Ovary (tissue), 7 donors: ENCODE measurements at regions not wholly inside any gene's neighbourhood (a gene's known extent, or its start where the extent isn't known, plus 50 kb on each side); places are given as distances from the start of the nearest gene placed in this dataset.

Source experiments
- DNase-seq, 5 donors: peaks; one replicate each; pipeline ENCODE4 v3.0.0-alpha.2; 2019 to 2020
- H3K27ac ChIP-seq, 2 donors: fragments of 200-600 bp; one replicate each; pipeline versions ENCODE4 v1.5.1 to v1.8.0; 2019 to 2022
- H3K27me3 ChIP-seq: fragments of 200-600 bp; one replicate; pipeline ENCODE4 v1.8.0; 2022
- H3K36me3 ChIP-seq: fragments of 200-600 bp; sonication (generic); one replicate; pipeline ENCODE4 v1.5.1; 2019
- H3K4me1 ChIP-seq: one replicate; pipeline ENCODE4 v1.8.1; 2013; ENCODE audit warnings: mild to moderate bottlenecking, moderate library complexity; ENCODE audit not compliant: insufficient read depth
- H3K4me3 ChIP-seq: fragments of 200-600 bp; sonication (generic); one replicate; pipeline ENCODE4 v1.5.1; 2017
- H3K9me3 ChIP-seq, 2 donors: fragments of 200-600 bp in 1 of 2; sonication (generic) in 1 of 2; one replicate each; pipeline versions ENCODE4 v1.5.1 to v1.8.1; 2013 to 2019; ENCODE audit warnings: mild to moderate bottlenecking in 1 of 2, moderate library complexity in 1 of 2
- CTCF ChIP-seq, 3 donors: fragments of 450-650 bp in 2 of 3; fragments of 200-600 bp in 1 of 3; IDR thresholded peaks; one replicate each; pipeline versions ENCODE4 v1.5.1 to v1.8.0; 2016 to 2022; ENCODE audit warnings: antibody characterized with exemption in 3 of 3, mild to moderate bottlenecking in 1 of 3
- EP300 ChIP-seq: sonication (generic); formaldehyde crosslinking; IDR thresholded peaks from one replicate; pipeline ENCODE4 v1.6.1; 2017; ENCODE audit warnings: antibody characterized with exemption
- POLR2A ChIP-seq: fragments of 450-650 bp; IDR thresholded peaks from one replicate; pipeline ENCODE4 v1.6.1; 2017; ENCODE audit warnings: antibody characterized with exemption, mild to moderate bottlenecking, moderate library complexity
- WGBS, 3 donors: extraction: QIAGEN DNeasy Blood & Tissue Kit in 1 of 3; methylation state at CpG; one replicate each; pipeline versions ENCODE4 v1.1.5 to v1.1.7; 2013 to 2017; 5-methylcytosine and 5-hydroxymethylcytosine counted together
- intact Hi-C, 4 donors: fragments of 100-400 bp; cut with DNase I; formaldehyde crosslinking; loops; one replicate each; pipeline versions ENCODE4 v1.11.0 to v1.15.1; 2022 to 2023
- donor health status: DM: no; HTN: no; CAD: no; lungs with moderate emphysema.
- donor health status: DM: no; HTN: no; CAD: no.
- donor health status: Bipolar disorder and iron deficiency.
- donor health status: DM: no; HTN: no; CAD: no.
- donor health status: DM: yes; HTN: yes; CAD: no.

DNA sequence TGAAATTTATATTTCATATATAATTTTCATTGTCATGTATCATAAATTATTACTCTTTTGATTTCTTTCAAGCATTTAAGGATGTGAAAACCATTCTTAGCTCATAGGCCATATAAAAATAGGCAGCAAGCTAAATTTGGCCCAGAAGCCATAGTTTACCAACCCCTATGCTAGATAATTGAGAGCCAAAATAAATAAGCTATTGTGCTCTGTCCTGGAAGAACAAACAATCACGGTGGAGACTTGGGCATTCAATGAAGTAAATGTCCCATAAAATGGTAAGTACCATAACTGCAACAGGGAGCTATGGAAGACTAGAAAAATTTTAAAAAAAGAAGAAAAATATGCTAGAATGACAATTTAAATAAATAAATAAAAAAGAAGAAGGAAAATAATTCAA, 60.9 kb upstream of the PACRGL start:
- Histone ChIP-seq H3K27ac (no peak overlapping the region), H3K27me3 (no peaks in the 10 kb centered on the region), H3K4me3 (no peak overlapping the region), H3K9me3 (no peaks in the 10 kb centered on the region), H3K4me1 (no peaks in the 10 kb centered on the region), H3K36me3 (no peaks in the 10 kb centered on the region)
- no peak for DNase-seq
- TF ChIP-seq POLR2A (no peak), EP300 (no peak)
- 51 to 60% (median 52%) methylated on average over 1 of the region's 1 CpG for WGBS, 3 donors
- intact Hi-C loops = no loop called here

DNA sequence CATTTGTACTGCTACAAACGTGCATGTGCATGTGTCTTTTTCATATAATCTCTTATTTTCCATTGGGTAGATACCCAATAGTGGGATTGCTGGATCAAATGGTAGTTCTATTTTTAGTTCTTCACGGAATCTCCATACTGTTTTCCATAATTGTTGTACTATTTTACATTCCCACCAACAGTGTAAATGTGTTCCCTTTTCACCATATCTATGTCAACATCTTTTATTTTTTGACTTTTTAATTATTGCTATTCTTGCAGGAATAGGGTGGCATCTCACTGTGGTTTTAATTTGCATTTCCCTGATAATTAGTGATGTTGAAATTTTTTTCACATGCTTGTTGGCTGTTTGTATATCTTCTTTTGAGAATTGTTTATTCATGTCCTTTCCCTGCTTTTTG, 59.3 kb upstream of the PACRGL start:
- H3K27ac ChIP-seq = no peak overlapping the region
- no peak for DNase-seq
- H3K4me3 ChIP-seq = no peak overlapping the region
- 72 to 84% (median 74%) methylated on average over 2 of the region's 2 CpGs for WGBS, 3 donors
- no peaks in the 10 kb centered on the region for H3K9me3 ChIP-seq
- intact Hi-C loops = no loop called here
- no peak for TF ChIP-seq POLR2A
- TF ChIP-seq CTCF (IDR thresholded peaks at IDR 0.05) = no peak
- no peak for TF ChIP-seq EP300
- H3K4me1 ChIP-seq = no peaks in the 10 kb centered on the region
- no peaks in the 10 kb centered on the region for H3K27me3 ChIP-seq
- H3K36me3 ChIP-seq = no peaks in the 10 kb centered on the region

DNA sequence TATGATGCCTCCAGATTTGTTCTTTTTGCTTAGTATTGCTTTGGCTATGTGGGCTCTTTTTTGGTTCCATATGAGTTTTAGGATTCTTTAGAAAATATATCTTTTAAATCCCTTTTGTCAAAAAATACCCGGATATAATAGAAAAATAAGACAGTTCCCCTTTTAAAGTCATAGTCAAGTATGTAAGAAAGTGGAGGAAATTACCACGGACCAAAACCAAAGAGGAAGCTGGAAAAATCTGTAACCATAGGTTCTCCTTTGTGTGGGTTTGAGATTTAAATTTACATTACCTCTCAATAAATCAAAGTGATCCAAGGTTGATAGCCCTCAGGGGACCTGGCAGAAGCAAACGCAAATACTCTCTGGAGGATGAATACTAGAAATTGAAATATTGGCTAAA, 58.3 kb upstream of the PACRGL start:
- intact Hi-C loops = no loop called here
- Histone ChIP-seq H3K27ac (no peak overlapping the region), H3K27me3 (no peaks in the 10 kb centered on the region), H3K9me3 (no peaks in the 10 kb centered on the region), H3K36me3 (no peaks in the 10 kb centered on the region), H3K4me1 (no peaks in the 10 kb centered on the region), H3K4me3 (no peak overlapping the region)
- 83 to 85% (median 84%) methylated on average over 3 of the region's 3 CpGs for WGBS, 3 donors
- no peak for DNase-seq
- TF ChIP-seq POLR2A = no peak
- no peak for TF ChIP-seq EP300
- no peak for TF ChIP-seq CTCF (IDR thresholded peaks at IDR 0.05)

DNA sequence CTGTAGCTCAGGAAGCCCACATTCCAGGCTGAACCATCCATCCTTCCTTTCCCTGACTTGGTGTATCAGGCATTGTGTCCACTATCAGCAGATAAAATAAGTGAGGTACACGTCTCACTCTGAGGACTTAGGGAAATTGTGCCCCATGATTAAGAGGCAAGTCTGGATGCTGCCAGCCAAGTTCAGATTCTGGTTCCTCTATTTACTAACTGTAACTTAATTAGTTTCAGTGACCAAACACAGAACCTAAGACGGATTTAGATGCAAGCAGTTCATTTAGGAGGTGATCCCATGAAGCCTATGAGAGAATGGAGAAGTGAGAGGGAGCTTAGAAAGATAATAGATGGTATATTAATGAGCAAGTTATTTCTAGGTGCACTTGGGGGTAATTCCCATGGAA, 56.6 kb upstream of the PACRGL start:
- H3K27me3 ChIP-seq = no peaks in the 10 kb centered on the region
- intact Hi-C loops = no loop called here

DNA sequence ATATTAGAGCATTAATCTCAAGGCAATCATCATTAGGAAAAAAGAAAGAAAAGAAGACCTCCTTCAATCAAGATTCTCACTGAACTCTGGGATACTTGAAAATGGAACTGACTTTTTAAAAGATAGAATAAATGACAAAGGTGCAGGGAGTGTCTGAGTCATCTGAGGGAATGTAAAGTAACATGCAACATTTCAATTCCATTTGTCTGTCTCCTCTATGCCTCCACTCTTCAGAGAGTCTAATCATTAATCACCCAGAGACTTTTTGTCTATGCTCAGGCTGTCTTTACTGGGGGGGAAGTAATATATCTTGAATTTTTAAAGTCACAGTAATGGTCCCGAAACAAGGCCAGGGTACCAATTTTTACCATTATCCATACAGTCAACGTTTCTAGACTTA, 55.0 kb upstream of the PACRGL start:
- WGBS, 3 donors = 41 to 50% (median 46%) methylated on average over 2 of the region's 2 CpGs
- Histone ChIP-seq H3K9me3 (no peaks in the 10 kb centered on the region), H3K4me1 (no peaks in the 10 kb centered on the region), H3K4me3 (no peak overlapping the region), H3K27me3 (no peaks in the 10 kb centered on the region), H3K27ac (no peak overlapping the region), H3K36me3 (no peaks in the 10 kb centered on the region)
- no peak for DNase-seq
- intact Hi-C loops = no loop called here
- no peak for TF ChIP-seq POLR2A
- TF ChIP-seq CTCF (IDR thresholded peaks at IDR 0.05) = no peak
- TF ChIP-seq EP300 = no peak

More for the DNA sequence above, 56.6 kb upstream of the PACRGL start:
- no peak for TF ChIP-seq EP300
- no peak for TF ChIP-seq CTCF (IDR thresholded peaks at IDR 0.05)
- no peak for TF ChIP-seq POLR2A
- Histone ChIP-seq H3K4me1 (no peaks in the 10 kb centered on the region), H3K9me3 (no peaks in the 10 kb centered on the region), H3K27ac (no peak overlapping the region), H3K36me3 (no peaks in the 10 kb centered on the region), H3K4me3 (no peak overlapping the region)
- DNase-seq = no peak
- 80% methylated on average over 2 of the region's 2 CpGs for WGBS, 3 donors
